ENCODE measurements at regions not wholly inside any gene's neighbourhood (a gene's known extent, or its start where the extent isn't known, plus 50 kb on each side); places are given as distances from the start of the nearest gene placed in this dataset.

- TF ChIP-seq CBX3 (IDR thresholded peaks at IDR 0.05; ENCODE audit: low read depth) (no peak), SP1 (IDR thresholded peaks at IDR 0.05; ENCODE audit: low read depth) (no peak), TCF7L2 (IDR thresholded peaks at IDR 0.05; ENCODE audit: borderline replicate concordance, extremely low read depth, insufficient read depth, insufficient read length) (no peak), CTCF (IDR thresholded peaks at IDR 0.05 in 2 of 3, conservative IDR thresholded peaks at IDR 0.05 in 1 of 3; ENCODE audit: borderline replicate concordance in 1 of 3, insufficient read depth in 1 of 3, low read depth in 2 of 3, low read length in 2 of 3) (no peak), POLR2A (IDR thresholded peaks at IDR 0.05; ENCODE audit: borderline replicate concordance, extremely low read depth, insufficient read depth, insufficient read length) (no peak)
Observed at GRCh38 chr3:164377466-164377865, 700.8 kb downstream of the SI start.

Measured in HCT116 (cell line).